ENCODE measurements at regions not wholly inside any gene's neighbourhood (a gene's known extent, or its start where the extent isn't known, plus 50 kb on each side); places are given as distances from the start of the nearest gene placed in this dataset.
A peak's percentile ranks its signal among the peaks of the same experiment; 100 is the strongest.

- TF ChIP-seq, protein P1, sequence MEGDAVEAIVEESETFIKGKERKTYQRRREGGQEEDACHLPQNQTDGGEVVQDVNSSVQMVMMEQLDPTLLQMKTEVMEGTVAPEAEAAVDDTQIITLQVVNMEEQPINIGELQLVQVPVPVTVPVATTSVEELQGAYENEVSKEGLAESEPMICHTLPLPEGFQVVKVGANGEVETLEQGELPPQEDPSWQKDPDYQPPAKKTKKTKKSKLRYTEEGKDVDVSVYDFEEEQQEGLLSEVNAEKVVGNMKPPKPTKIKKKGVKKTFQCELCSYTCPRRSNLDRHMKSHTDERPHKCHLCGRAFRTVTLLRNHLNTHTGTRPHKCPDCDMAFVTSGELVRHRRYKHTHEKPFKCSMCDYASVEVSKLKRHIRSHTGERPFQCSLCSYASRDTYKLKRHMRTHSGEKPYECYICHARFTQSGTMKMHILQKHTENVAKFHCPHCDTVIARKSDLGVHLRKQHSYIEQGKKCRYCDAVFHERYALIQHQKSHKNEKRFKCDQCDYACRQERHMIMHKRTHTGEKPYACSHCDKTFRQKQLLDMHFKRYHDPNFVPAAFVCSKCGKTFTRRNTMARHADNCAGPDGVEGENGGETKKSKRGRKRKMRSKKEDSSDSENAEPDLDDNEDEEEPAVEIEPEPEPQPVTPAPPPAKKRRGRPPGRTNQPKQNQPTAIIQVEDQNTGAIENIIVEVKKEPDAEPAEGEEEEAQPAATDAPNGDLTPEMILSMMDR (IDR thresholded peaks at IDR 0.05; ENCODE audit: low read depth, low read length, poor library complexity, severe bottlenecking), result peak; percentile 71
- no peak for TF ChIP-seq EZH2phosphoT487 (IDR thresholded peaks at IDR 0.05; ENCODE audit: borderline replicate concordance, low read length)
These were observed 83.9 kb upstream of the SPANXB1 start for GRCh38 chrX:140918398-140919038.

All from DOHH2 (cell line).